ENCODE measurements at regions not wholly inside any gene's neighbourhood (a gene's known extent, or its start where the extent isn't known, plus 50 kb on each side); places are given as distances from the start of the nearest gene placed in this dataset.

GRCh38 chr12:58086930-58087329 is 145.6 kb downstream of the ATP23 start:
- no peak for TF ChIP-seq EZH2phosphoT487 (IDR thresholded peaks at IDR 0.05; ENCODE audit: borderline replicate concordance, low read length)
- TF ChIP-seq, protein P1, sequence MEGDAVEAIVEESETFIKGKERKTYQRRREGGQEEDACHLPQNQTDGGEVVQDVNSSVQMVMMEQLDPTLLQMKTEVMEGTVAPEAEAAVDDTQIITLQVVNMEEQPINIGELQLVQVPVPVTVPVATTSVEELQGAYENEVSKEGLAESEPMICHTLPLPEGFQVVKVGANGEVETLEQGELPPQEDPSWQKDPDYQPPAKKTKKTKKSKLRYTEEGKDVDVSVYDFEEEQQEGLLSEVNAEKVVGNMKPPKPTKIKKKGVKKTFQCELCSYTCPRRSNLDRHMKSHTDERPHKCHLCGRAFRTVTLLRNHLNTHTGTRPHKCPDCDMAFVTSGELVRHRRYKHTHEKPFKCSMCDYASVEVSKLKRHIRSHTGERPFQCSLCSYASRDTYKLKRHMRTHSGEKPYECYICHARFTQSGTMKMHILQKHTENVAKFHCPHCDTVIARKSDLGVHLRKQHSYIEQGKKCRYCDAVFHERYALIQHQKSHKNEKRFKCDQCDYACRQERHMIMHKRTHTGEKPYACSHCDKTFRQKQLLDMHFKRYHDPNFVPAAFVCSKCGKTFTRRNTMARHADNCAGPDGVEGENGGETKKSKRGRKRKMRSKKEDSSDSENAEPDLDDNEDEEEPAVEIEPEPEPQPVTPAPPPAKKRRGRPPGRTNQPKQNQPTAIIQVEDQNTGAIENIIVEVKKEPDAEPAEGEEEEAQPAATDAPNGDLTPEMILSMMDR (IDR thresholded peaks at IDR 0.05; ENCODE audit: low read depth, low read length, poor library complexity, severe bottlenecking): no peak

Data from DOHH2 (cell line).